B cell (primary cell): ENCODE measurements at regions not wholly inside any gene's neighbourhood (a gene's known extent, or its start where the extent isn't known, plus 50 kb on each side); places are given as distances from the start of the nearest gene placed in this dataset.

ENCODE experiments used
- CTCF ChIP-seq: fragments of 200-600 bp; IDR thresholded peaks from one replicate; pipeline ENCODE4 v1.8.0; 2022; ENCODE audit warnings: antibody characterized with exemption, mild to moderate bottlenecking
- EZH2 ChIP-seq: IDR thresholded peaks from 2 replicates; pipeline ENCODE4 v1.6.1; 2012; ENCODE audit warnings: borderline replicate concordance, low read depth, mild to moderate bottlenecking, moderate library complexity, low read length; ENCODE audit not compliant: insufficient read depth, poor library complexity, severe bottlenecking

- TF ChIP-seq EZH2 = no peak
- no peak for TF ChIP-seq CTCF
These were observed 278.2 kb downstream of the BCL11B start for GRCh38 chr14:98993818-98994217.
